GM19395 (cell line): ENCODE measurements at regions not wholly inside any gene's neighbourhood (a gene's known extent, or its start where the extent isn't known, plus 50 kb on each side); places are given as distances from the start of the nearest gene placed in this dataset.
"Not testable (repeated sequence)": the region's sequence is repeated elsewhere in the genome, so short reads cannot be mapped to it uniquely, and the experiment has no call there.

Experiments used
- ATAC-seq: cut with Tn5 transposase; IDR thresholded peaks from one replicate; pipeline ENCODE4 v1.9.1; 2021; ENCODE audit warnings: mild to moderate bottlenecking, moderate library complexity; ENCODE audit not compliant: unreplicated experiment

DNA sequence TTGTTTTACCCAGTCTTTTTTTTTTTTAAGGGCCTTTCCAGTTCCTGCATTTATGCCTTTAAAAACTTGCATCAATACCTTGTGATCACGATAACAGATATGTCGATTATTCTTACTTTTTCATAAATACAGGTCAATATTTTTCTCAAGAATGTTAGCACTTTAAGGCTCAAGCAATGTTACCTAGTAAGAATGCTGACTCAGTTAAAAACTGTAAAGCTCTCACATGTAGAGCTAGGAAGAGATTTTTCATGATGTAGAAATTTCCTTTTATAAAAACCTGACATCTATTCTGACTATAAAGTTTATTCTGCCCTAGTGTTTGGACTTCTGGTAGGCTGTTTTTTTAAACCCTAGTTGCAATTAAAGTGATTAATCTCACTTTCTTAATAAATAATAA is 684.0 kb downstream of the ZBBX start:
- ATAC-seq: no peak

DNA sequence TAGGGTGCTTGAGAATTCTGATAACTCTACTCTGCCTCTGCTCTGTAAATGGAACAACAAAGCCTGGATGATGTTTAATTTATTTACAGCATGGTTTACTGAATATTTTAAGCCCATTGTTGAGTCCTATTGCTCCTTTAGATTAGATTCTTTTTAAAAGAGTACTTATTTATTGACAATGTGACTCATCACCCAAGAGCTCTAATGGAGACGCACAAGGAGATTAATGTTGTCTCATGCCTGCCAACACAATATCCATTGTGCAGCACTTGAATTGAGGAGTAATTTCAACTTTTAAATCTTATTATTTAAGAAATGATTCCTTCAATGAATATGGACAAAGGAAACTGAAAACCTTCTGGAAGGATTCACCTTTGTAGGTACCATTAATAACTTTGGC is 691.4 kb downstream of the ZBBX start:
- ATAC-seq: no peak

DNA sequence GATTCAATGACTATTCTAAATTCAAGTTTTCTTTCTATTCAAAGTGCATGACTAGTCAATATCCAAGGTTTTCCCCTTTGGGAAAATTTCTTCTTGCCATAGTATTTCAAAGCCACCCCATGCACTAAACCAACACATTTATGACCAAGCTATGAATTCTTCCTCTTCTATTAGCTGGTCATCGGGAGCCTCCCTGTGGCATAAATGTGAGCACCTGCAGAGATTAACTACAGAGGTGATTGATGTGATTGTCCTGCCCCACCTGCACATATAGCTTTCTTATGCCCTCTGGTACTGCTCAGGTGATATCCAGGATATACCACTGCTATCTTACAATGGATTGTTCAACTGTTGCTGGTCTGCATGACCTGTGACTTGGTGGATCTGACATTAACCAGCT is 694.9 kb downstream of the ZBBX start:
- ATAC-seq: no peak

DNA sequence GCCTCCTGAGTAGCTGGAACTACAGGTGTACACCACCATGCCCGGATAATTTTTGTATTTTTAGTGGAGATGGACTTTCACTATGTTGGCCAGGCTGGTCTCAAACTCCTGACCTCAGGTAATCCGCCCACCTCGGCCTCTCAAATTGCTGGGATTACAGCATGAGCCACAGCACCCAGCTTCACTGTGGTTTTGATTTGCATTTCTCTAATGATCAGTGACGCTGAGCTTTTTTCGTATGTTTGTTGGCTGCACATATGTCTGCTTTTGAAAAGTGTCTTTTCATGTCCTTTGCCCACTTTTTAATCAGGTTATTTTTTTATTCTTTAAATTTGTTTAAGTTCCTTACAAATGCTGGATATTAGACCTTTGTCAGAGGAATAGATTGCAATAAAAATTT is 696.0 kb downstream of the ZBBX start:
- ATAC-seq: not testable (repeated sequence)

DNA sequence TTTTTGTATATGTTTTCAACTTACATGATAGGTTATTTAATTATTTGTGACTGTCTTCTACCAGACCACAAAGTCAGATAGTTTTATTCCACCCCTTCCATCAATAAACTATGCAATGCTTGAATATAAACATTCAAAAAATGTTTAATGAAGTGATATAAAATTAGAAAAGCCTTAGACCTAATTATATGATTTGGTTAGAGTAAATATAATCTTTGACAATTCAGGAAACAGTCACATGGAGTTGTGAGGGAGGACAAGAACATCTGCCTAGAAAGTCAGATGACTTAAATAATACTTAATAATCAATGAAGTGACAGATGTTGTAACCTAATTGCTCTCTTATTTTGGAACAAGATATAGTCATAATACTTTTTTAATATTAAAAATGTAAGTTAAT is 710.3 kb downstream of the ZBBX start:
- no peak for ATAC-seq

DNA sequence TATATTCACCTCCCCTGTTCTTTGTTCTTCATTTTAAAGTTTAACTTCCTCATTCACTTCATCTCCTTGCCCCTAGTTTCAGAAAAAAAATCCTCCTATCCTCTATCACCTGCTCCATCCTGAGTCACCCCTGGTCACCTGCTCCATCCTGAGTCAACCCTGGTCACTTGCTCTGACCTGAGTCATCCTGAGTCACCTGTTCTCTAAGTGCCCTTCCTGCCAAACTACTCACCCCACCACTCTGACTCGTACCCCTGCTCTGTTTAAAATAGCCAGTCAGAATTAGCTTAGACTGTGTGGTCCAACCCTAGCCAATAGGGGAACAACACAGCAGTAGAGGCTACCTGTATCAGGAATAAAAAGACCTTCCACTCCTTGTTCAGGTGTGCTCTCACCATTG is 716.9 kb downstream of the ZBBX start:
- no peak for ATAC-seq

DNA sequence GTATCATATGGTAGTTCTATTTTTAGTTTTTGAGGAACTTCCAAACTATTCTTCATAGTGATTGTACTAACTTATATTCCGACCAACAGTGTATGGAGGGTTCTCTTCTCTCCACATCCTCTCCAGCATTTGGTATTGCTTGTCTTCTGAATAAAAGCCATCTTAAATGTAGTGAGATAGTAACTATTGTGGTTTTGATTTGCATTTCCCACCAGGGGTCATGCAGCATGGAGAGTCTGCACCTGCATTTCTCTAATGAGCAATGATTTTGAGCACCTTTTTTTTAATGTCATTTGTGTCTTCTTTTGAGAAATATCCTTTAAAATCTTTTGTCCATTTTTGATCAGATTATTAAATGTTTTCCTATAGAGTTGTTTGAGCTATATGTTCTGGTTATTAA is 718.5 kb downstream of the ZBBX start:
- no peak for ATAC-seq

DNA sequence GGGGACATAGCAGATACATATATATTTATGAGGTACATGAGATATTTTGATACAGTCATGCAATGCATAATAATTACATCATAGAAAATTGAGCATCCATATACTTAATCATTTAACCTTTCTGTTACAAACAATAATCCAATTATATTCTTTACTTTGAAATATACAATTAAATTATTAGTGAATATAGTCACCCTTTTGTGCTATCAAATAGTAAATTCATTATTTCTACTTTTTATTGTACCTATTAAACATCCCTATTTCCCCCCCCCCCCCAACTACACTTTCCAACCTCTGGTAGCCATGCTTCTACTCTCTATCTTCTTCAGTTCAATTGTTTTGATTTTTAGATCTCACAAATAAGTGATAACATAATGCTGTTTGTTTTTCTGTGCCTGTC is 719.1 kb downstream of the ZBBX start:
- ATAC-seq: no peak

DNA sequence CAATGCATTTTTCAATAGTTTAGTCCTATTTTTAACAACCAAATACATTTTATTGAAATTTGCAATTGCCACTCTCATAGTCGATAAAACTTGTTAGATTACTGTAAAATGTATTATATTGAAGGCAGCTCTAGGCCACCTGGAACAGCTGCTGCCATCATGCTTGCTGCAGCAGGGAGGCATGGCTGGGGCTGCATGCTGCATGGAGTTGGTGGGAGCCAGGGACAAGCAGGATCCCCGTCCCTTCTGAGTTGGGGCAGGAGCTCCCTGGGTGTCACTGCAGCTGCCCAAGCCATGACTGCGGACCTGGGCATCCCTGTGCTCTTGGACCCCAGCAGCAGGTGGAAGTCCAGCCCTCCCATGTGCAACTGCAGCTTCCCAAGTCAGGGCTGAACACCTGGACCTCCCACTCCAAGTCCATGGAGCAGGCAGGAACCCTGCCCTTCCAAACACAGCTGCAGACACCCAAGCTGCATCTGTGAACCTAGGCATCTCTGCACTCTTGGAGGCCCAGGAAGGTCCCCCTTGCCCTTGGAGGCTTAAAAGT is 742.0 kb downstream of the ZBBX start:
- ATAC-seq: no peak

DNA sequence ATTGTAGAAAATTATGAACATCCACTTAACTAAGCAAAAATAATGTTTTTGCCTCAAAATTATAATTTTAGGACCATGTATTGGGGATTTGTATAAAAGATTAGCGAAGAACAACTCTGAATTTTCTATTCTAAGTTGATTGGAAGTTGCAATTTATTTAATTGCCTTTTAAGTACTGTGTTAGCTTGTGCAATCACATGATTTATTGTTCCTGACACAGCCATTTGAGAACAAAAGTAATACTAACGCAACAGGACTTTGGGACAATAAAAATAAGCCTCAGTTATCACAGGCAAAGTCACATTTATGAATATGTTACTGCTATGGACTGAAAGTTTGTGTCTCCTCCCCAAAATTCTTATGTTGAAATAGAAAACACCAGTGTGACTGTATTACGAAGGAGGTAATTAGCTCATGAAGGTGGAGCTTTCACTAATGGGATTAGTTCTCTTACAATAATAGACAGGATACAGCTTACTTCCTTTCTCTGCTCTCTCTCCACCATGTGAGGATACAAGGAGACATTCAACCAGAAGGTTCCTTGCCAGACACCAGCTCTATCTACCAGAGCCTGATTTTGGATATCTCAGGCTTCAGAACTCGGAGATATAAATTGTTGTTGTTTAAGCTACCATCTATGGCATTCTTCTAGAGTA is 745.9 kb downstream of the ZBBX start:
- ATAC-seq: no peak

DNA sequence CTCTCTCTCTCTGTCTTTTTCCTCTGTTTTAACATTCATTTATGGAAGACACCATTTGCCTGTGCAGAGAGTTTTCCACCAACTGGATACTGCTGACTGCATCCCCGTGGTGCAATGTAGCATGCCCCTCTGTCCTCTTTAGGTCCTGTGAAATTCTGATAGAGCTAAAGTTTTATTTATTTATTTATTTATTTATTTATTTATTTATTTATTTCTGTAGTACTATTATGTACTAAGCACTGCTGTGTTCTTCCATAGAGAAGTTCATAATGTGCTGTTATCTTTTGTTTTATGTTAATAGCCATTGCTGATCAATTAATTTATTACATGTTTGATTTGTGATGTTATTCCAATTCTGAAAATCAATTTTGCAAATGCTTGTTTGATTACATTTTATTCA is 749.9 kb downstream of the ZBBX start:
- no peak for ATAC-seq

DNA sequence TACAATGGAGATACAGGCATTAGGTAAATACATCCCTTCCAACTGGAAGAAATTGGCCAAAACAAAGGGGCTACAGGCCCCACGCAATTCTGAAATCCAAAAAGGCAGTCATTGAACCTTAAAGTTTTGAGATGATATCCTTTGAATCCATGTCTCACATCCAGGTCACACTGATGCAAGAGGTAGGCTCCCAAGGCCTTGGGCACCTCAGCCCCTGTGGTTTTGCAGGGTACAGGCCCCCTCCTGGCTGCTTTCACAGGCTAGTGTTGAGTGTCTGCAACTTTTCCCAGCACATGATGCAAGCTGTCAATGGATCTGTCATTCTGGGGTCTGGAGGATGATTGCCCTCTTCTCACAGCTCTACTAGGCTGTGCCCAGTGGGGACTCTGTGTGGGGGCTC is 766.7 kb downstream of the ZBBX start:
- no peak for ATAC-seq

DNA sequence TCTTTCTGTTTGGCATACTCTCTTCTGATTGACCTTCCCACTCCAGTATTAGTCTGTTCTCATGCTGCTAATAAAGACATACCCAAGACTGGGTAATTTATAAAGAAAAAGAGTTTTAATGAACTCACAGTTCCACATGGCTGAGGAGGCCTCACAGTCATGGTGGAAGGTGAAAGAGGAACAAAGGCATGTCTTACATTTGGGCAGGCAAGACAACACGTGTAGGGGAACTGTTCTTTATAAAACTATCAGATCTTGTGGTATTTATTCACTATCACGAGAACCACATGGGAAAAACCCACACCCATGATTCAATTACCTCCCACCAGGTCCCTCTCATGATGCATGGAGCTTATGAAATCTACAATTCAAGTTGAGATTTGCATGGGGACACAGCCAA is 767.3 kb downstream of the ZBBX start:
- ATAC-seq: not testable (repeated sequence)

DNA sequence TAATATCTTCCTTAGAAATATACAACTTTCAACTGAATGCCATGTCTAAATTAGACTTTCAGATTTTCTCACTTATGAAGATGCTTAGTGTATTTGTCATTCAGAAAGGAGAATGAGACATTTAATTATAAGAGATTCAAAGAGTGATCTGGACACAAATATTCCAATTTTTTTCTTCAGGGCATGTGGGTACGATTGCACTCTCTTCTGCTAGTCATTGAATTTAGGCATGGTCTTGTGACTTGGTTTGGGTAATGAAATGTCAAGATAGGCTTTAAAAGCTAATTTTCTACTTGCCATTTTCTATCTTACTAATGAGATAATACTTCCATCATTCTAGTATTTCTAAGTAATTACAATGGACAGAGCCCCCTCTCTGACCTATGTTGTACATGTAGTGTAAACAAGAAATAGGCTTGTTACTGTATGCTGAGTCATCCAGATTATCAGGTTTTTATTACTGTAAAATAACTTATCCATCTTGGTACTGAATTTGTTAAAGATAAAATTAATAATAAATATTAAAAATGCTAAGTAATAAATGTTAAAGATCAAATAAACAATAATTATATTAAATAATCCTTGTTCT is 770.8 kb upstream of the BCHE start:
- ATAC-seq: no peak

DNA sequence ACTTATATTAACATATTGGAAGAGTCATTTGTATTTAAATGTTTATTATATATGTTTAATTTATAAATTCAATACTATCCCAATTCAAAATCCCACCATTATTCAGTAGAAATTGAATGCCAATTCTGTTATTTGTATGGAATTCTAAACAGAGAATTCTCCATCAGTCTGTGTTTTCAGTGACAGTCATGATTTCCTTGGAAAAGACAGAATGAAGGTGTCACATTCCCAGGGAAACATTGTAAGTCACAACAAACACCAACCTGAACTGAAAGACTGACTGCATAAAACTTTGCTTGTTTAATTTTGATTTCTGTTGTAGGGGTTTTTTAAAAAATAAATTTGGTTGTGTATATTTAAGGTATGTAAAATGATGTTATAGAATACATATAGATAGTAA is 769.8 kb upstream of the BCHE start:
- ATAC-seq: no peak

DNA sequence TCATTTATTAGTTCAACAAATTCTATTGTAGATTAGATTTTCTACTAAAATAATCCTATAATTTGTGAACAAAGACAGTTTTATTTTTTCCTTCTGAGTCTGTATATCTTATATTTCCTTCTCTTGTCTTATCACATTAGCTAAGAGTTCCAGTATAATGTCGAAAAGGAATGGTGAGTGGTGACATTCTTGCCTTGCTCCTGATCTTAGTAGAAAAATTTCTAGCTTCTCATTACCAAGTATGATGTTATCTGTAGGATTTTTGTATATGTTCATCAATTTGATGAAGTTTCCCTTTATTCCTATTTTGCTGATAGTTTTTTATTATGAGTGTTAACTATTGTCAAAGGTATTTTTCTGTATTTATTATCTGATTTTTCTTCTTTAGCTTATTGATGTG is 756.6 kb upstream of the BCHE start:
- no peak for ATAC-seq

DNA sequence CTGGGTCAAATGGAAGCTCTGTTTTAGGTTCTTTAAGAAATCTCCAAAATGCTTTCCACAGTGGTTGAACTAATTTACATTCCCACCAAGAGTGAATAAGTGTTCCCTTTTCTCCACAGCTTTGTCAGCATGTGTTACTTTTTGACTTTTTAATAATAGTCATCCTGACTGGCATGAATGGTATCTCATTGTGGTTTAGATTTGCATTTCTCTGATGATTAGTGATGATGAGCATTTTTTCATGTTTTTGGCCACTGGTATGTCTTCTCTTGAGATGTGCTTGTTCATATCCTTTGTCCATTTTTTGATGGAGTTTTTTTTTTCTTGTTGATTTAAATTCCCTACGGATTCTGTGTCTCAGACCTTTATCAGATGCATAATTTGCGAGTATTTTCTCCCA is 745.0 kb upstream of the BCHE start:
- no peak for ATAC-seq

DNA sequence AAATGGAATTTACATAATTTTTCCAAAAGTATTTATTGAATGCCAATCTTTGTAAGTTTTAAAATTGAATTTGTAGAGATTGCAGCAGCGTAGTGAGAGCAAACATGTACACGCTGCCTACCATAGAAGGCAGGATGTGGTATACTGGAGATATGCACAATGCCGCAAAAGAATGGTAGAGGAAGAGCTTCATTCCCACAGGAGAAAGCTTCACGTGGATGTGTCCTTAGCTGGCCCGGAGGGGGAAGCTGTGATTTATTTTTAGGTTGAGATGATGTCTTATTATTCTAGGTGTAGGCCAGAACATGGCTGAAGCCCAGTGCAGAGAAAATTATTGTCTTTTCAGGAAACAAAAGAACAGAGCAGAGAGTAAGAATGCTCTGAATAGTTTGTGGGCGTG is 743.3 kb upstream of the BCHE start:
- ATAC-seq: no peak

DNA sequence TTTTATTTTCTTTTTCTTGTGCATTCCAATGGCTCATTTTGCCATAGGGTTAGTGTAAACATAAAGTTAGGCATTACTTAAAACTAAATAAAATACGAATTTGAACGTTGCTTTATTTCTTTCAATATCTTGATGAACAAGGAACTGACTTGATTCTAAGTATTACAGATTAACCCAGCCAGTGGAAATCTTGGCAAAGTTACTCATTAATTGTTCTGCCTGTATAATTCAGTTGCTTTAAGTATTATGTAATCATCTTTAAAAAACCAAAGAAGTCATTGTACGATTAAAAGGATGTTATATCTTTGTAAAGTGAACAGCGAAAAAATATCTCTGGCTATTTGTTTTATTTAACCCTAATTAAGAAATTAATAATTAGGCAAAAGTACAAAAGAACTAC is 737.9 kb upstream of the BCHE start:
- no peak for ATAC-seq

DNA sequence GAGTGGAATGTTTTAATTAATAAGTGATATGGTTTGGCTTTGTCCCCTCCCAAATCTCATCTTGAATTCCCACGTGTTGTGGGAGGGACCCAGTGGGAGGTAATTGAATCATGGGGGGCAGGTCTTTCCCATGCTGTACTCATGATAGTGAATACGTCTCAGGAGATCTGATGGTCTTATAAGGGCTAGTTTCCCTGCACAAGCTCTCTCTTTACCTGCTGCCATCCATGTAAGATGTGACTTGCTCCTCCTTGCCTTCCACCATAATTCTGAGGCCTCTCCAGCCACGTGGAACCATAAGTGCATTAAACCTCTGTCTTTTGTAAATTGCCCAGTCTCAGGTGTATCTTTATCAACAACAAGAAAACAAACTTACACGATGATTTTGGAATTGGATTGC is 734.5 kb upstream of the BCHE start:
- ATAC-seq: not testable (repeated sequence)

DNA sequence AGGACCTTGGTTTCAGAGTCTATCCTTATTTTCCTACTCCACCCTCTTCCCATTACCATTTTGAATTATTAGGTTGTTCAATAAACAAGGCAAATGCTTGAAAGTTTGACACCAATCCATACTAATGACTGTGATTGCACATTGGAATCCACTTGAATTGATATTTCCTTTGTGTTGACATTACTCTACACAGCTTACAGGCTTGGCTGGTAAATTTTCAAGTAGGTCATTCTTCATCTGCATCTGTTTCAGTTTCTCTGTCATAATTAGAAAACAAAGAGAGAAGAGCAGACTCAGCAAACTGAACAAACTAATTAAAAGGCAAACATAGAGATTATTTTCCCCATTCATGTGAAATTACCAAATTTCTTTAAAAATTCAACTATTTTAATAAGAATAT is 732.9 kb upstream of the BCHE start:
- no peak for ATAC-seq

DNA sequence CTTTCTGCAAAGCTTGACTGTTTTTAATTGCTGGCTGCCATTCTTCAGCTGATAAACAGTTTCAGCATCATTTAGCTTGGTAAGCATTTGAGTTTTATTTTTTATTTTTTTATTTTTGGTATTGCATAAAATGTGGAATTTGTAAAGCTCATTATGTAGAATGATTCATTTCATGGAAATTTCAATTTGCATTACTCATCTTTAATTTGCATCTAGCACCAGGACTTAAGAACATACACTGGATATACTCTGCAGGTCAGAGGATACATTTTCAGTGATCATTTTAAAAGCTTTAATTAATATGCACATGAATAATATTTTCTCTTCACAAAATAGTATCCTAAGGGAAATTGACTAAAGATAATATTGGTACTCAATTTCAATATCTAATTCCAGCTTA is 732.4 kb upstream of the BCHE start:
- ATAC-seq: no peak

DNA sequence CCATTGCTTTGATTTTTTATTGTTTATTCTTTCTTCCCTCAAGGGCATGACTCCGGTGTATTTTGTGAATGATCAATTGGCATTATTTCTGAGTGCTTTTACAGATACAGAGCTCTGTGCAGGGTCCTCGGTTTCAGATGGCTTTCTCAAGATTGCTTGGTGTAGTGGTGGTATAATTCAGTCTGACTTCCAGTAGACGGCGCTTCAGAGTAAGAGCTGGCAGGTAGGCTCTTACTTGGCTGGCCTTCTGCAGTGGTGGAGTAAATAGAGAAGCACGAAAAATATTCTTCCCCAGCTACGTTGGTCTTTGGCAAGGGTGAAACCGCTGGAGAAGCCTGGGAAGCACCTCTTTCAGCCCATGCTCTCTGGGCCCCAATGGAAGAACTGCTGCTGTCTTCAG is 723.0 kb upstream of the BCHE start:
- no peak for ATAC-seq
